NCI-H146 treated with DMSO at 0.1 percent for 48 hours (cell line): ENCODE measurements at regions not wholly inside any gene's neighbourhood (a gene's known extent, or its start where the extent isn't known, plus 50 kb on each side); places are given as distances from the start of the nearest gene placed in this dataset.

Source experiments
- DNase-seq: peaks from one replicate; lab custom pipeline; 2025; ENCODE audit not compliant: unreplicated experiment; lab: John Stamatoyannopoulos, UW

DNA sequence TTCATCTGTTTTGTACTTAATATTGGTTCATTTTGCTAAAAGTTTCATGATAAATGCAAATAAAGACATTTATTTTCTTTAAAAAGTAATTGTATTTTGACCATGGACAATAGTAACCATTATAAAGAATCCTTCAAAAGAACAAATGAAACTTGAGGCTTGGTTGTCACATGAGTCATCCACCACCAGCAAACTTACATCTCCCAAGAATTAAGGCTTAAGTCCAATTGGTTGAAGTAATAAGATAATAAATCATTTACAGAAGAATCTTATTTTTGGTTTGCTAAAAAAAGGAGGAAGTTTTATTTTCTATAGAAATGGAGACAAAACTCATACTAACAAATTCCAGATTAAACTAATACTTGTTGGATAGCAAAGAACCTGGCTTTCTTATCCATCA, 84.8 kb upstream of the KITLG start:
- DNase-seq = no peak

GRCh38 chr12:88662961-88663360, 82.7 kb upstream of the KITLG start:
- DNase-seq = no peak

GRCh38 chr12:88662093-88662492, 81.8 kb upstream of the KITLG start:
- no peak for DNase-seq

DNA sequence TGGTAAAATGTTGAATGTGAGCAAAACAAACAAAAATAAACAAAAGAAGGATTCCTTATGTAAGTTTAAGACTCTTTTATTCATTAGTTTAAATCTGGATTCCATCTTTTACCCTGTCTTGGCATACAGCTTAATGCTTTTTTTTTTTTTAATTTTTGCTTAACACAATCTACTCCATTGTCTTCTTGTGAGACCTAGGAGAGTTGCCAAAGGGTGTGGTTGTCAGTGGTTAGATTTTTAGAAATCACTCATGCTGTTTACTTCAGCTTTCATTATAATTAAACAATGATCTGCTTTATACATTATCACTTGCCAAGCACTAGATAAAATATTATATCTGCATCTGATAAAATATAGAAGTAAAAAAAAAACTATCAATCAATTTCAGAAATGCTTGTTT, 77.7 kb upstream of the KITLG start:
- no peak for DNase-seq

DNA sequence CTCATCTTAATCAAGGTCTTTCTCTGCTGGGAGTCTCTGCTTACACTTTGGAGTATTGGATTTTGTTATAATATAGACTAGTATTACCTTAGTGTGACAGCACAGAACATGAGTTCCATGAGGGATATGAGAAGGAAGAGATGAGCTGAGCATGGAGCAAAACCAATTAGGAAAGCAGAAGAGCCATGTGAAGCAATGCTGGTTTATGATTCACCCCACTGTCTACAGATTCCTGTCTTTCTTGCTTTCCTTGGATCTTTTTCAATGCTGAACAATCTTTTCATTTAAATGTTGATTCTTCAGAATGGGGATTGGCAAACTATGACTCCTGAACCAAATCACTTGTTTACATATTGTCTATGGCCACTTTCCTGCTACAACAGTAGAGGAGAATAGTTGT, 70.4 kb upstream of the KITLG start:
- DNase-seq = no peak

DNA sequence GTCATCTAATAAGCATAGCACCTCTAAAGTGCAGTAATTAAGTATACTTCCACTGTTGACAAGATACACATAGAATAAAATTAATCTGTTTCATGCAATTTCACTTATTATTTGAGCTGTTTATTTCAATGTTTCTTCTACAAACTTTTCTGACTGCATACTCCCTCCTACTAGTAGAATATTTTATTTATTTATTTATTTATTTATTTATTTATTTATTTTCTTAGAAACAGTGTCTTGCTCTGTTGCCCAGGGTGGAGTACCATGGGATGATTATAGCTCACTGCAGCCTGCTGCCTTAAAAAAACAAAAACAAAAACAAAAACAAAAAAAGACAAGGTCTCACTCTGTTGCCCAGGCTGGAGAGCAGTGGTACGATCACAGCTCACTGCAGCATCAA, 68.4 kb upstream of the KITLG start:
- DNase-seq = no peak

GRCh38 chr12:88646824-88647223, 66.6 kb upstream of the KITLG start:
- no peak for DNase-seq

DNA sequence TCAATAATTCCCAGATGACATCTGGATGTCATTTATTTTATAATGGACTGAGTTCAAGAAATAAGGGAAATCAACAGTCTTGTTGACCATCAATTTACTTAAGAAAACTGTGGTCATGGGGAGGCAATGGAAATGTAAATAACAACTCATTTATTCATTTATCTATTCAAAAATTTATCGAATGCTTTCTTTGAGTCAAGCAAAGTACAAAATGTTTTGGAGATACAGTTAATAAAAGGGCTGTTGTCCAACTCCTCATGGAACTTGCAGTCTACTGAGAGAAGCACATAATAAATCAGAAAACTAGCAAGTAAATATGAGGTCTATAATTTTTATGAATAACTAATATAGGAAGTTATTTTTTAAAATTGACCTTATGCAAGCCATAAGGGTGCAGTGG, 65.5 kb upstream of the KITLG start:
- no peak for DNase-seq

DNA sequence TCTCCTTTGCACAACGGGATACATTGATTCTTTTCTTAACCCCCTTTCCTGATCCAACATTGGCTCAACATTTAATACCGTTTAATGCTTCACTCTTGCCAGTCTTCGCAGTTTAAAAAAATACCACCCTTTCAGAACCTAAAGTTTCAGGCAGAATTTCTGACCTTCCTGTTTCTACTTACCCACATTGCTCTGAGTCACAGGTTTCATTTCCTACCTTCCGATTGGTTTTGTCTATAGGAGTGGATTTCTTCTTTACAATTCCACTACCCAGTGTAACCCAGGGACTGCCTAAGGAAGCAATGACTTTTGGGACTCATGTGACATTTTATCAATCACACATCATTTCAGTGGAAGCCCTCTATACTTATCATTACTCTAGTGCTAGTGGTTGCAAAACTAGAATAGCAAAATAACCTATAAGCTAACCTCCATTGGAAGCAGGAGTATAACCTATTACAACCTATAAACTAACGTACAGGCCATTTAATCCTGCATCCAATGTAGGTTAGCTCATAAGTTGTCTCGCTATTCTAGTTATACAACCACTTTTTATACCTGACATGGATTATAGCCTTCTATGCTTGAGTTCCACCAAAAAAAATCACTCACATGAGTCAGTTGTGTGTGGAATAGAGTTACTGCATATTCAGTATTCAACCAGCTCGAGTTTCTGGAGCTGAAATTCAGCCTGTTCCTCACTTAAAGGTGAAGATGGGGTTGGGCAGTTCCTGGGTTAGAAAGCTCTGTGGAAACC, 64.9 kb upstream of the KITLG start:
- DNase-seq = no peak

GRCh38 chr12:88643685-88644084, 63.4 kb upstream of the KITLG start:
- no peak for DNase-seq

- DNase-seq = no peak
These were observed 62.6 kb upstream of the KITLG start for GRCh38 chr12:88642675-88643431.

DNA sequence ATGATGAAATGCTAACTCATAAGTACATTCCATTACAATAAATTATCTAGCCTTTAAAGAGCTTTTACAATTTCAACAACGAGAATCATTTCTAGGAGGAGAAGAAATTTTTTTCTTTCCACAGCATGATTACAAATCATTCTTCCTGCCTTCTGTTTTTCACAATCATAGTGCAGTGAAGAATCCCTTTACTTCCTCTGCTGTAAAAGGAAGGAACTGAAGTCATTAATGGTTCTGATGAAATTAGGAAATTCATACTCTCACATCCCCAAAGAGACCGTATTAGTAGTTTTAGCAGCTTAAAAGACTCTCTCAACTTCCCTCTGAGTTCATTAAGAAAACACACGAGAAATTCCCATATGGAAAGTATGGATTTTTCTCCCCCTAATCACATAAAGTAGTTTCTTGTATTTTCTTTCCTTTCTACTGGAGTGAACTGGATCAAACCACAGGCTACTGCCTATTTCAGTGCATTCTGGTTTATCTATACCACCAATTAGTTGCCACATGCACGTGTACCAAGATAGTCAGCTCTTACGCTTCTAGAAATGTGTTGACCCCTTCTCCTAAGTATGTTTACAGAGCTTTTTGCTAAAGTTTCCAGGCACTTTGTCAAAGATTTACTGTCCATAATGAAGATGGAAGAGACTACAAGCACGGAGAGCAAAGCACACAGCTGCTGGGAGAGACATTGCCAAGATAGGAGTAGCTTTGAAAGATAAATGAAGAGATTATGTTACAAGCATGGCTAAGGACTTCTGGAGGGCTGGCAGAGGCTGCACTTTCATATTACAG, 58.9 kb upstream of the KITLG start:
- no peak for DNase-seq

DNA sequence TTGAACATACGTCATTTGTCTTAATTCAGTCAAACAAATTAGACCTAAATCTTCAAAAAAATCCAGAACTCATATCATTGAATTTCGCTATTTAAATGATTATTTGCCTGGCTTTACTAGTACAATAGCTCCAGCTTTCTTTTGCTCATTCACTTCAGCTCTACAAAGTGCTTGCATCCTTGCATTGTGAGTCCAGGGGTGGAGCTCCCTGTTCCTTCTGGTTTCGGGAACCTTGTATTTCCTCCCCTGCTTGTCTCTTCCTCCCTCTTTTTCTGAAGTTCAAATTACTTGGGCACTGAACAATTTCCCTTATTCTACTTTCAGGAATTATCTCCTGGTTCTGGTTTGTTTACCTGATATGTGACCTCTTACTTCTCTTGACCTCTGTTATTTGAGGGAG, 58.1 kb upstream of the KITLG start:
- no peak for DNase-seq

DNA sequence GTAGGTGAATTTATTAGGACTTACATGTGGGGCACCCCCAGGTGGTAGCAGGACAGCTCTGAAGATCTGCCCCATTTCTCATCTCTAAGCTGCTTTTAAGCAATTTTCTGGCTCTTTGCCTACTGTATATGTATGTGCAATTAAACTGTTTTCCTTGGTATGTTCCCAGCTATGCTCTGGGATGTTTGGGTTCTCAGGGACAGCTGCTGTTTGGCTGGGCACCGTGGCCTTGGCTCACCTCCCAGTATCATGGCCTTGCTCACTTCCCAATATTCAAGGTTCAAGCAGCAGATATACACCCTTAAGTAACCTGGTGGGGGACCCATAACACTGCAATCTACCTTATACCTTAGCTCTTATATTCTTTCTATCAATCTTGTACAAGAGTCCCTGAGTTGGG, 53.7 kb upstream of the KITLG start:
- DNase-seq = no peak

DNA sequence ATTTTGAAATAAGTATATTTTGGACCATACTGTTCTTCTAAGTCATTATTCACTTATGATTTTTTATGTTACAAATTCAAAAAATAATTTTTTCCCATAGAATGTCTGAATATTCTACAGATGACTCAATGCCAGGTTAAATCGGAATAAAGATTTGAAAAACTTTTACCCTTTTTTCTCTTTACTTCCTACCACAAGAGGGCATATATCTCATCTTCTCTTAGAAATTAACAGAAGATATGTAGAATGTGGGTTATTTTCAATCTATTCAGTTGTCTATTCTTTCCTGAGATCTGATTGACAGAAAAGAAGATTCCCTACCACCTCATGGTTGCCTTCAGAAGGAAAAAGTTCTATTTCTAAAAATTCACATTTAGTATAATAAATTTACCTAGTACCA, 53.0 kb upstream of the KITLG start:
- no peak for DNase-seq

- DNase-seq = no peak
These were observed 50.3 kb upstream of the KITLG start for GRCh38 chr12:88630561-88630960.
